GM21447 (cell line): ENCODE measurements at regions not wholly inside any gene's neighbourhood (a gene's known extent, or its start where the extent isn't known, plus 50 kb on each side); places are given as distances from the start of the nearest gene placed in this dataset.
"Not testable (repeated sequence)": the region's sequence is repeated elsewhere in the genome, so short reads cannot be mapped to it uniquely, and the experiment has no call there.

Source experiments
- ATAC-seq: cut with Tn5 transposase; IDR thresholded peaks from one replicate; pipeline ENCODE4 v1.9.1; 2021; ENCODE audit not compliant: unreplicated experiment

- ATAC-seq: no peak
These were observed 148.6 kb upstream of the ZFP64 start for GRCh38 chr20:52340036-52340634.

GRCh38 chr20:52332649-52333250 lies 141.2 kb upstream of the ZFP64 start:
- no peak for ATAC-seq

GRCh38 chr20:52332230-52332629 lies 140.7 kb upstream of the ZFP64 start:
- ATAC-seq: no peak

- no peak for ATAC-seq
These were observed 140.1 kb upstream of the ZFP64 start for GRCh38 chr20:52331655-52332054.

- no peak for ATAC-seq
These were observed 129.8 kb upstream of the ZFP64 start for GRCh38 chr20:52321396-52321795.

GRCh38 chr20:52318651-52319050 lies 127.1 kb upstream of the ZFP64 start:
- ATAC-seq: no peak

GRCh38 chr20:52313341-52313963 lies 121.9 kb upstream of the ZFP64 start:
- ATAC-seq: no peak

- ATAC-seq: no peak
These were observed 120.7 kb upstream of the ZFP64 start for GRCh38 chr20:52312132-52312729.

GRCh38 chr20:52311209-52311794 lies 119.7 kb upstream of the ZFP64 start:
- no peak for ATAC-seq

- no peak for ATAC-seq
These were observed 117.6 kb upstream of the ZFP64 start for GRCh38 chr20:52309181-52309580.

- no peak for ATAC-seq
These were observed 114.9 kb upstream of the ZFP64 start for GRCh38 chr20:52306477-52306876.

- no peak for ATAC-seq
These were observed 114.3 kb upstream of the ZFP64 start for GRCh38 chr20:52305858-52306257.

- ATAC-seq: no peak
These were observed 113.6 kb upstream of the ZFP64 start for GRCh38 chr20:52305024-52305645.

- no peak for ATAC-seq
These were observed 111.8 kb upstream of the ZFP64 start for GRCh38 chr20:52303281-52303950.

- no peak for ATAC-seq
These were observed 111.2 kb upstream of the ZFP64 start for GRCh38 chr20:52302736-52303135.

GRCh38 chr20:52302051-52302450 lies 110.5 kb upstream of the ZFP64 start:
- ATAC-seq: not testable (repeated sequence)

- ATAC-seq: no peak
These were observed 104.0 kb upstream of the ZFP64 start for GRCh38 chr20:52295556-52295955.

GRCh38 chr20:52294106-52294628 lies 102.6 kb upstream of the ZFP64 start:
- ATAC-seq: no peak

GRCh38 chr20:52291109-52291508 lies 99.5 kb upstream of the ZFP64 start:
- ATAC-seq: no peak

GRCh38 chr20:52290569-52290968 lies 99.0 kb upstream of the ZFP64 start:
- no peak for ATAC-seq
